GM12891 (cell line): ENCODE measurements at regions not wholly inside any gene's neighbourhood (a gene's known extent, or its start where the extent isn't known, plus 50 kb on each side); places are given as distances from the start of the nearest gene placed in this dataset.
A peak's percentile ranks its signal among the peaks of the same experiment; 100 is the strongest.

Experiments used
- DNase-seq: peaks from one replicate; pipeline ENCODE4 v3.0.0; 2011; ENCODE audit warnings: low spot score; ENCODE audit not compliant: insufficient read length
- FAIRE-seq: peaks from 2 replicates; lab custom pipeline; 2011; peaks lifted over from hg19 to GRCh38; lab: Jason Lieb, UNC
- PAX5 ChIP-seq: IDR thresholded peaks from 2 replicates; pipeline ENCODE4 v1.6.1; 2011; ENCODE audit warnings: low read length, moderate library complexity, mild to moderate bottlenecking; ENCODE audit not compliant: insufficient read depth, severe bottlenecking
- POLR2A ChIP-seq: IDR thresholded peaks from 2 replicates; pipeline ENCODE4 v1.6.1; 2011; ENCODE audit warnings: low read depth, low read length, control low read depth
- POLR2AphosphoS5 ChIP-seq: IDR thresholded peaks from 2 replicates; pipeline ENCODE4 v1.6.1; 2011; ENCODE audit warnings: low read depth, low read length, control low read depth
- POU2F2 ChIP-seq: IDR thresholded peaks from 2 replicates; pipeline ENCODE4 v1.6.1; 2011; ENCODE audit warnings: low read depth, mild to moderate bottlenecking, control low read depth, low read length, moderate library complexity
- SPI1 ChIP-seq: IDR thresholded peaks from 2 replicates; pipeline ENCODE4 v1.6.1; 2011; ENCODE audit warnings: low read depth, low read length, control low read depth
- TAF1 ChIP-seq: IDR thresholded peaks from 2 replicates; pipeline ENCODE4 v1.6.1; 2011; ENCODE audit warnings: low read depth, low read length, control low read depth

- DNase-seq, result no peak
- TF ChIP-seq SPI1, result no peak
- TF ChIP-seq POLR2A, result no peak
- no peak for TF ChIP-seq POLR2AphosphoS5
- no peak for TF ChIP-seq POU2F2
- no peak for TF ChIP-seq PAX5
- TF ChIP-seq TAF1, result no peak
These were observed 400.2 kb upstream of the GOLIM4 start for GRCh38 chr3:168495932-168496331.

GRCh38 chr3:168495270-168495669 lies 399.5 kb upstream of the GOLIM4 start:
- no peak for DNase-seq
- FAIRE-seq, result no peak
- TF ChIP-seq POLR2A, result no peak
- no peak for TF ChIP-seq PAX5
- no peak for TF ChIP-seq POLR2AphosphoS5
- TF ChIP-seq POU2F2, result no peak
- TF ChIP-seq TAF1, result no peak
- TF ChIP-seq SPI1, result no peak

More at GRCh38 chr3:168495932-168496331, 400.2 kb upstream of the GOLIM4 start:
- FAIRE-seq, result no peak

- FAIRE-seq (no peak), DNase-seq (no peak)
- TF ChIP-seq POLR2A (no peak), SPI1 (0 out of 2 replicates have a peak, but pooled peaks have one; percentile 21), POLR2AphosphoS5 (no peak), TAF1 (no peak), POU2F2 (no peak), PAX5 (no peak)
These were observed 397.9 kb upstream of the GOLIM4 start for GRCh38 chr3:168493412-168494205.

GRCh38 chr3:168490981-168491380 lies 395.3 kb upstream of the GOLIM4 start:
- FAIRE-seq, result no peak
- TF ChIP-seq SPI1, result no peak
- TF ChIP-seq POU2F2, result no peak
- no peak for TF ChIP-seq PAX5
- no peak for TF ChIP-seq TAF1
- DNase-seq, result no peak

- no peak for DNase-seq
- no peak for FAIRE-seq
These were observed 393.6 kb upstream of the GOLIM4 start for GRCh38 chr3:168489301-168489700.

GRCh38 chr3:168485936-168486335 lies 390.2 kb upstream of the GOLIM4 start:
- FAIRE-seq, result no peak
- TF ChIP-seq POLR2AphosphoS5 (no peak), POLR2A (no peak), PAX5 (no peak), TAF1 (no peak), POU2F2 (no peak), SPI1 (no peak)

More at GRCh38 chr3:168489301-168489700, 393.6 kb upstream of the GOLIM4 start:
- TF ChIP-seq POLR2A (no peak), SPI1 (no peak), PAX5 (no peak), POLR2AphosphoS5 (no peak), POU2F2 (no peak), TAF1 (no peak)

GRCh38 chr3:168476360-168476980 lies 380.7 kb upstream of the GOLIM4 start:
- no peak for DNase-seq
- TF ChIP-seq POLR2AphosphoS5 (no peak), PAX5 (no peak), TAF1 (no peak), SPI1 (no peak), POLR2A (no peak), POU2F2 (no peak)
- FAIRE-seq, result no peak

More at GRCh38 chr3:168485936-168486335, 390.2 kb upstream of the GOLIM4 start:
- no peak for DNase-seq

GRCh38 chr3:168475704-168476103 lies 380.0 kb upstream of the GOLIM4 start:
- TF ChIP-seq SPI1 (no peak), PAX5 (no peak), POU2F2 (no peak), POLR2AphosphoS5 (no peak), TAF1 (no peak), POLR2A (no peak)
- FAIRE-seq (no peak), DNase-seq (no peak)

- TF ChIP-seq PAX5 (no peak), TAF1 (no peak), POLR2A (no peak), POU2F2 (no peak), SPI1 (no peak), POLR2AphosphoS5 (no peak)
- DNase-seq (no peak), FAIRE-seq (no peak)
These were observed 377.7 kb upstream of the GOLIM4 start for GRCh38 chr3:168473334-168473890.
